ENCODE measurements at regions not wholly inside any gene's neighbourhood (a gene's known extent, or its start where the extent isn't known, plus 50 kb on each side); places are given as distances from the start of the nearest gene placed in this dataset.

DNA sequence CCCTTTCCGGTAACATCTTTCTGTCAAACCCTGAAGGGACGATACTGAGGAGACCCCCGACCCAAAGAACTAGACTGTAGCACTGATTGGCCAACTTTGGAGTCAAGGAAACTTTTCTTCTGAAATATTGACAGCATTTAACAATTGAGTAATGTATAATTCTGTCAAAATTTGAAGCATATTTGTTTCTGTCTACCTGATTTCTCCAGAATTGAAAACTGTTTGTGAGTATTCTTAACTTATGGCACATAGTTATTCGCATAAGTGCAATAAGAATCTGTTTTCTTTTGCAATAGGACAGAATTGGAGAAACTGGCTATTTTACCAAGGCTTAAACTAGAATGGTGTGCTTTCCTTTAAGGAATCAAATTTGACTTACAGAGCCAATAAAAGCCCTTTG is 267.1 kb upstream of the FOXN3 start:
- TF ChIP-seq, protein P1, sequence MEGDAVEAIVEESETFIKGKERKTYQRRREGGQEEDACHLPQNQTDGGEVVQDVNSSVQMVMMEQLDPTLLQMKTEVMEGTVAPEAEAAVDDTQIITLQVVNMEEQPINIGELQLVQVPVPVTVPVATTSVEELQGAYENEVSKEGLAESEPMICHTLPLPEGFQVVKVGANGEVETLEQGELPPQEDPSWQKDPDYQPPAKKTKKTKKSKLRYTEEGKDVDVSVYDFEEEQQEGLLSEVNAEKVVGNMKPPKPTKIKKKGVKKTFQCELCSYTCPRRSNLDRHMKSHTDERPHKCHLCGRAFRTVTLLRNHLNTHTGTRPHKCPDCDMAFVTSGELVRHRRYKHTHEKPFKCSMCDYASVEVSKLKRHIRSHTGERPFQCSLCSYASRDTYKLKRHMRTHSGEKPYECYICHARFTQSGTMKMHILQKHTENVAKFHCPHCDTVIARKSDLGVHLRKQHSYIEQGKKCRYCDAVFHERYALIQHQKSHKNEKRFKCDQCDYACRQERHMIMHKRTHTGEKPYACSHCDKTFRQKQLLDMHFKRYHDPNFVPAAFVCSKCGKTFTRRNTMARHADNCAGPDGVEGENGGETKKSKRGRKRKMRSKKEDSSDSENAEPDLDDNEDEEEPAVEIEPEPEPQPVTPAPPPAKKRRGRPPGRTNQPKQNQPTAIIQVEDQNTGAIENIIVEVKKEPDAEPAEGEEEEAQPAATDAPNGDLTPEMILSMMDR (IDR thresholded peaks at IDR 0.05; ENCODE audit: low read depth, low read length): no peak
- TF ChIP-seq EZH2phosphoT487 (IDR thresholded peaks at IDR 0.05; ENCODE audit: low read depth): no peak

All from OCI-LY3 (cell line).